ENCODE measurements at regions not wholly inside any gene's neighbourhood (a gene's known extent, or its start where the extent isn't known, plus 50 kb on each side); places are given as distances from the start of the nearest gene placed in this dataset.
"Not testable (repeated sequence)": the region's sequence is repeated elsewhere in the genome, so short reads cannot be mapped to it uniquely, and the experiment has no call there.

- POLR2A ChIA-PET, result no interaction called here
- TF ChIP-seq CTCF (IDR thresholded peaks at IDR 0.05; ENCODE audit: insufficient read depth, low read length, missing control alignments), result no peak
- CTCF ChIA-PET, result no interaction called here
These were observed 169.7 kb upstream of the TMEM45B start for GRCh38 chr11:129645943-129646342.

GRCh38 chr11:129650044-129650443, 165.6 kb upstream of the TMEM45B start:
- CTCF ChIA-PET; DNase-seq (ENCODE audit: low read depth, low spot score); POLR2A ChIA-PET; H3K4me3 ChIP-seq (ENCODE audit: low read depth, low read length): not testable (repeated sequence)

More at GRCh38 chr11:129645943-129646342, 169.7 kb upstream of the TMEM45B start:
- no peak for DNase-seq (ENCODE audit: low read depth, low spot score)
- no peak overlapping the region for H3K4me3 ChIP-seq (ENCODE audit: low read depth, low read length)

- no peak for TF ChIP-seq CTCF (IDR thresholded peaks at IDR 0.05; ENCODE audit: insufficient read depth, low read length, missing control alignments)
- POLR2A ChIA-PET, result interaction anchor here (0.7 kb wide), 1 partner anchor 369 kb away, joined by 3 read pairs; no protein-coding TSS in a partner anchor
- no peak overlapping the region for H3K4me3 ChIP-seq (ENCODE audit: low read depth, low read length)
- CTCF ChIA-PET, result no interaction called here
- no peak for DNase-seq (ENCODE audit: low read depth, low spot score)
These were observed 162.8 kb upstream of the TMEM45B start for GRCh38 chr11:129652835-129653234.

- POLR2A ChIA-PET, result no interaction called here
- DNase-seq (ENCODE audit: low read depth, low spot score), result no peak
- H3K4me3 ChIP-seq (ENCODE audit: low read depth, low read length), result no peak overlapping the region
- TF ChIP-seq CTCF (IDR thresholded peaks at IDR 0.05; ENCODE audit: insufficient read depth, low read length, missing control alignments), result no peak
- CTCF ChIA-PET, result no interaction called here
These were observed 160.3 kb upstream of the TMEM45B start for GRCh38 chr11:129655247-129655832.

- POLR2A ChIA-PET, result no interaction called here
- CTCF ChIA-PET, result no interaction called here
- DNase-seq (ENCODE audit: low read depth, low spot score), result no peak
- H3K4me3 ChIP-seq (ENCODE audit: low read depth, low read length), result no peak overlapping the region
- no peak for TF ChIP-seq CTCF (IDR thresholded peaks at IDR 0.05; ENCODE audit: insufficient read depth, low read length, missing control alignments)
These were observed 157.7 kb upstream of the TMEM45B start for GRCh38 chr11:129657866-129658525.

- no peak overlapping the region for H3K4me3 ChIP-seq (ENCODE audit: low read depth, low read length)
- ChIA-PET CTCF (no interaction called here), POLR2A (no interaction called here)
- DNase-seq (ENCODE audit: low read depth, low spot score), result no peak
- no peak for TF ChIP-seq CTCF (IDR thresholded peaks at IDR 0.05; ENCODE audit: insufficient read depth, low read length, missing control alignments)
These were observed 157.2 kb upstream of the TMEM45B start for GRCh38 chr11:129658526-129658867.

GRCh38 chr11:129680907-129681306, 134.7 kb upstream of the TMEM45B start:
- no peak overlapping the region for H3K4me3 ChIP-seq (ENCODE audit: low read depth, low read length)
- no peak for TF ChIP-seq CTCF (IDR thresholded peaks at IDR 0.05; ENCODE audit: insufficient read depth, low read length, missing control alignments)
- no peak for DNase-seq (ENCODE audit: low read depth, low spot score)
- ChIA-PET POLR2A (no interaction called here), CTCF (interaction anchor here (2.1 kb wide), 1 partner anchor 10 kb away, joined by 7 read pairs; no protein-coding TSS in a partner anchor)
